ENCODE measurements at regions not wholly inside any gene's neighbourhood (a gene's known extent, or its start where the extent isn't known, plus 50 kb on each side); places are given as distances from the start of the nearest gene placed in this dataset.

- no peak overlapping the region for H3K4me3 Mint-ChIP-seq
- H3K36me3 Mint-ChIP-seq = no peaks in the 10 kb centered on the region
- no peaks in the 10 kb centered on the region for H3K27me3 Mint-ChIP-seq
- H3K9me3 Mint-ChIP-seq (ENCODE audit: low read depth) = no peaks in the 10 kb centered on the region
- no peak for ATAC-seq
- CTCF ChIA-PET = no interaction called here
- no peak overlapping the region for H3K27ac Mint-ChIP-seq
- no peaks in the 10 kb centered on the region for H3K4me1 Mint-ChIP-seq
- DNase-seq = no peak
Measured at GRCh38 chr4:35614120-35614519, 630.2 kb downstream of the ARAP2 start.

- no peaks in the 10 kb centered on the region for H3K4me1 Mint-ChIP-seq
- CTCF ChIA-PET = no interaction called here
- H3K9me3 Mint-ChIP-seq (ENCODE audit: low read depth) = peaks cover 6% of the 10 kb centered on the region
- H3K4me3 Mint-ChIP-seq = no peak overlapping the region
- DNase-seq (no peak), ATAC-seq (no peak)
- no peaks in the 10 kb centered on the region for H3K27me3 Mint-ChIP-seq
- H3K27ac Mint-ChIP-seq = no peak overlapping the region
- H3K36me3 Mint-ChIP-seq = no peaks in the 10 kb centered on the region
Measured at GRCh38 chr4:35639929-35640328, 604.4 kb downstream of the ARAP2 start.

GRCh38 chr4:35643661-35644060, 600.7 kb downstream of the ARAP2 start:
- CTCF ChIA-PET = no interaction called here
- Mint-ChIP-seq H3K36me3 (no peaks in the 10 kb centered on the region), H3K9me3 (ENCODE audit: low read depth) (no peaks in the 10 kb centered on the region), H3K4me1 (no peaks in the 10 kb centered on the region), H3K27me3 (no peaks in the 10 kb centered on the region), H3K27ac (no peak overlapping the region), H3K4me3 (no peak overlapping the region)
- DNase-seq (no peak), ATAC-seq (no peak)

DNA sequence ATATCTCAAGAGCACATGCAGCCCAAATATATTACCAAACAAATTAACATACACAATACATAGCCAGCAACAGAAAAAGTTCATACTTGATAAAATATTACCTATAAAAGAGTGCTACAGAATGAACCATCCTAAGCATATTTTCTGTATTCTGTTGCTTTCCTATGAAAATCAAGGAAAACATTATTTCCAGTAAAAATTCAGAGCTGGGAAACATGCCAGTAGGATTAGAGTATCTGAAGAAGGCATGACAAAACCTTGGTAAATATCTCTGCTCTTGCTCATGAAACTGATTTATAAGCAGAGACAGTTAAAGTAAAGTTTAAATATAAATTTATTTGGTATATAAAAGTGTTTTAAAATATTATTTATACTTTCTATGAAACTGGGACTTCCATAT, 599.7 kb downstream of the ARAP2 start:
- Mint-ChIP-seq H3K27me3 (no peaks in the 10 kb centered on the region), H3K27ac (no peak overlapping the region), H3K36me3 (no peaks in the 10 kb centered on the region), H3K9me3 (ENCODE audit: low read depth) (no peaks in the 10 kb centered on the region), H3K4me1 (no peaks in the 10 kb centered on the region), H3K4me3 (no peak overlapping the region)
- no peak for DNase-seq
- ATAC-seq = no peak
- CTCF ChIA-PET = no interaction called here

DNA sequence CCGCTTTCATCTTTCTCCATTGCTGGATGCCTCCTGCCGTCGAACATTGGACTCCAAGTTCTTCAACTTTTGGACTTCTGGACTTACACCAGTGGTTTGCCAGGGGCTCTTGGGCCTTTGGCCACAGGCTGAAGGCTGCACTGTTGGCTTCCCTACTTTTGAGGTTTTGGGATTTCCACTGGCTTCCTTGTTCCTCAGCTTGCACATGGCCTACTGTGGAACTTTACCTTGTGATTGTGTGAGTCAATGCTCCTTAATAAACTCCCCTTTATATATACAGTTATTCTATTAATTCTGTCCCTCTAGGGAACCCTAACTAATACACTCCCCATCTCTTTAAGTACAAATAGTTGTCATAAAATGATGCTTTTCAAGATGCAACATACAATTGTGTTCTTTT, 595.3 kb downstream of the ARAP2 start:
- no peak overlapping the region for H3K27ac Mint-ChIP-seq

DNA sequence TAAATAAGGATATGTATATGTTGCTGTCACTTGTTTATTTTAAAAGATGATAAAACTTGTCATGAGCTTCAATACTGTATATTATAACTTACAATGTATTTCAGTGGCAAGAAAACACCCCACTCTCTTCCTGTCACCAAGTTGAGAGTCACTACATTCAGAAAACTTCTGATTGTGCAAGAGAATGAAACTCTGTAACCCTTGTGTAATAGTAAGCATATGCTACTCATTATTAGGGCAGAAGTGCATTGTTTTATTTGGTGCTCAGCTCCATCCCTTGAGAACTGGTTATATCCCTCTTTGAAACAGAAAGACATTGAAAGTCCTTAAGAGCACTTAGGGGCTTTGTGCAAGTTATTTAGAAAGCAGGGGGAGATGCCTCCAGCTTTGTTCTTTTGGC, 594.5 kb downstream of the ARAP2 start:
- Mint-ChIP-seq H3K27me3 (no peaks in the 10 kb centered on the region), H3K9me3 (ENCODE audit: low read depth) (no peaks in the 10 kb centered on the region), H3K4me1 (no peaks in the 10 kb centered on the region), H3K27ac (no peak overlapping the region), H3K36me3 (no peaks in the 10 kb centered on the region), H3K4me3 (no peak overlapping the region)
- DNase-seq (no peak), ATAC-seq (no peak)
- CTCF ChIA-PET = no interaction called here

More for the DNA sequence above, 595.3 kb downstream of the ARAP2 start:
- Mint-ChIP-seq H3K36me3 (no peaks in the 10 kb centered on the region), H3K9me3 (ENCODE audit: low read depth) (no peaks in the 10 kb centered on the region), H3K4me3 (no peak overlapping the region), H3K27me3 (no peaks in the 10 kb centered on the region), H3K4me1 (no peaks in the 10 kb centered on the region)
- ATAC-seq (no peak), DNase-seq (no peak)
- CTCF ChIA-PET = no interaction called here

GRCh38 chr4:35652197-35652596, 592.1 kb downstream of the ARAP2 start:
- DNase-seq (no peak), ATAC-seq (no peak)
- no peak overlapping the region for H3K4me3 Mint-ChIP-seq
- H3K27me3 Mint-ChIP-seq = no peaks in the 10 kb centered on the region
- no peak overlapping the region for H3K27ac Mint-ChIP-seq
- H3K36me3 Mint-ChIP-seq = no peaks in the 10 kb centered on the region
- no peaks in the 10 kb centered on the region for H3K9me3 Mint-ChIP-seq (ENCODE audit: low read depth)
- H3K4me1 Mint-ChIP-seq = no peaks in the 10 kb centered on the region
- CTCF ChIA-PET = no interaction called here

- Mint-ChIP-seq H3K36me3 (no peaks in the 10 kb centered on the region), H3K4me1 (no peaks in the 10 kb centered on the region), H3K27me3 (no peaks in the 10 kb centered on the region), H3K27ac (no peak overlapping the region), H3K9me3 (ENCODE audit: low read depth) (no peaks in the 10 kb centered on the region), H3K4me3 (no peak overlapping the region)
- CTCF ChIA-PET = no interaction called here
- ATAC-seq (no peak), DNase-seq (no peak)
Measured at GRCh38 chr4:35653451-35653850, 590.9 kb downstream of the ARAP2 start.

- CTCF ChIA-PET = no interaction called here
Measured at GRCh38 chr4:35673137-35673536, 571.2 kb downstream of the ARAP2 start.

DNA sequence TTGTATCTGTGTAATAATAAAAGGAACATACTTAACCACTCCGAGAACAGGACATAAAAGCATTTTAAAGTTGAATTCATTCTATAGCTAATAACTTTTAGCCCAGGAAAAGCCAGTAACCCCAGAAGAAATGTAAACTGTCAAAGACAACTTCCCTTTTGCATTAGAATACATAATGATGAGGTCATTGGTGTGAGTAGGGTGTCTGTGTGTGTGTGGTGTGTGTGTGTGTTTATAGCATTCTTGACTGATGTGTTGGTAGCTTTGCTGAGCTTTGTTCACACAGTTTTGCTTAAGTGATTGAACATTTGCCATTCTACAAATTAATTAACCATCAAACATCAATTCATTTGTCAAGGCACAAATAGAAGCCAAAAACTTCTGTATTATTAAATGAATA, 559.6 kb downstream of the ARAP2 start:
- no peak overlapping the region for H3K4me3 Mint-ChIP-seq
- no peak for ATAC-seq
- no peak overlapping the region for H3K27ac Mint-ChIP-seq
- H3K9me3 Mint-ChIP-seq (ENCODE audit: low read depth) = peaks cover 3% of the 10 kb centered on the region
- no peaks in the 10 kb centered on the region for H3K4me1 Mint-ChIP-seq
- H3K27me3 Mint-ChIP-seq = no peaks in the 10 kb centered on the region
- peaks cover 2% of the 10 kb centered on the region for H3K36me3 Mint-ChIP-seq
- DNase-seq = no peak
- CTCF ChIA-PET = no interaction called here

More at GRCh38 chr4:35673137-35673536, 571.2 kb downstream of the ARAP2 start:
- H3K4me1 Mint-ChIP-seq = no peaks in the 10 kb centered on the region
- DNase-seq (no peak), ATAC-seq (no peak)
- H3K4me3 Mint-ChIP-seq = no peak overlapping the region
- H3K27me3 Mint-ChIP-seq = no peaks in the 10 kb centered on the region
- no peak overlapping the region for H3K27ac Mint-ChIP-seq
- H3K9me3 Mint-ChIP-seq (ENCODE audit: low read depth) = no peaks in the 10 kb centered on the region
- no peaks in the 10 kb centered on the region for H3K36me3 Mint-ChIP-seq

DNA sequence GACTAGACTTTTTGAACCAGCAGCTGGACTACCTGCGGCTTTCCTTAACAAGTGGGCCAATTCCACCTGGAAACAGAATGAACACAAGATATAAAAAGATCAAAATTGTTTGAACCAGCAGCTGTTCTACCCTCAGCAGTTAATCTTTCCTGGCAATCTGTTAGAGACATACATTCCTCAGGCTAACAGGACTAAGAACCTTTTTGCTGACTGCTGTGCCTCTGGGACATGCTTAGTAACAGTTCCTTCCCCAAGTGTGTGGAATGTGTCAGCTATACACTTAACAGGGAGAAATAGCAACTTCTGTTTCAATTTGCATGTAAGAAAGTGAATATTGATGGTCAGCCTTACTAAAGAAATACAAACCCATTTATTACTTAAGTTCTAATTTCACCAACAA, 554.4 kb downstream of the ARAP2 start:
- Mint-ChIP-seq H3K9me3 (ENCODE audit: low read depth) (no peaks in the 10 kb centered on the region), H3K4me3 (no peak overlapping the region), H3K4me1 (no peaks in the 10 kb centered on the region), H3K27me3 (no peaks in the 10 kb centered on the region), H3K27ac (no peak overlapping the region), H3K36me3 (no peaks in the 10 kb centered on the region)
- ATAC-seq (no peak), DNase-seq (no peak)
- CTCF ChIA-PET = no interaction called here

- no peak overlapping the region for H3K4me3 Mint-ChIP-seq
- DNase-seq = no peak
- H3K4me1 Mint-ChIP-seq = no peaks in the 10 kb centered on the region
- H3K9me3 Mint-ChIP-seq (ENCODE audit: low read depth) = no peaks in the 10 kb centered on the region
- ATAC-seq = no peak
- H3K27me3 Mint-ChIP-seq = no peaks in the 10 kb centered on the region
- H3K36me3 Mint-ChIP-seq = no peaks in the 10 kb centered on the region
- H3K27ac Mint-ChIP-seq = no peak overlapping the region
- CTCF ChIA-PET = no interaction called here
Measured at GRCh38 chr4:35690271-35690670, 554.0 kb downstream of the ARAP2 start.

GRCh38 chr4:35695003-35695402, 549.3 kb downstream of the ARAP2 start:
- CTCF ChIA-PET = no interaction called here
- Mint-ChIP-seq H3K27ac (no peak overlapping the region), H3K27me3 (no peaks in the 10 kb centered on the region), H3K4me3 (no peak overlapping the region), H3K36me3 (no peaks in the 10 kb centered on the region), H3K4me1 (no peaks in the 10 kb centered on the region), H3K9me3 (ENCODE audit: low read depth) (no peaks in the 10 kb centered on the region)
- ATAC-seq (no peak), DNase-seq (no peak)

DNA sequence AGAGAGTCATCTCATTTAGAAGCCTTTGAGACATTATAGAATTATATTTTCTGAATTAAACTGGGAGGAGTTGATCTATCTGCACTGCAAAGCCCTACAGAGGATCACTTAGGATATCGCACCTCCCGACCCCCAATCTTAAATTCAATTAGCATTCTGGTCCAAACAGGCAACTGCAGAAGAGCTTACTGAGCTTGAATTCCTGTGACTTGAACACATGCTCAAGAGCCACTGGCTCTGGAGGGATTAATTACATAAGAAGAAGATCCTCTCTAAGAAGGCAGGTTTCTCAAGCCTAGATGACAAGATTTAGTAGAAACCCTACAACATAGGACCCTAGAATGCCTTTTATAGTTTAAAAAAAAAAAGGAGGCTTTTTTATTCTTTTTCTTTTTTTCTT, 548.9 kb downstream of the ARAP2 start:
- ATAC-seq = no peak
- no peaks in the 10 kb centered on the region for H3K36me3 Mint-ChIP-seq
- no peaks in the 10 kb centered on the region for H3K4me1 Mint-ChIP-seq
- no peak overlapping the region for H3K27ac Mint-ChIP-seq
- H3K4me3 Mint-ChIP-seq = no peak overlapping the region
- H3K9me3 Mint-ChIP-seq (ENCODE audit: low read depth) = no peaks in the 10 kb centered on the region
- CTCF ChIA-PET = no interaction called here
- DNase-seq = no peak
- H3K27me3 Mint-ChIP-seq = no peaks in the 10 kb centered on the region

DNA sequence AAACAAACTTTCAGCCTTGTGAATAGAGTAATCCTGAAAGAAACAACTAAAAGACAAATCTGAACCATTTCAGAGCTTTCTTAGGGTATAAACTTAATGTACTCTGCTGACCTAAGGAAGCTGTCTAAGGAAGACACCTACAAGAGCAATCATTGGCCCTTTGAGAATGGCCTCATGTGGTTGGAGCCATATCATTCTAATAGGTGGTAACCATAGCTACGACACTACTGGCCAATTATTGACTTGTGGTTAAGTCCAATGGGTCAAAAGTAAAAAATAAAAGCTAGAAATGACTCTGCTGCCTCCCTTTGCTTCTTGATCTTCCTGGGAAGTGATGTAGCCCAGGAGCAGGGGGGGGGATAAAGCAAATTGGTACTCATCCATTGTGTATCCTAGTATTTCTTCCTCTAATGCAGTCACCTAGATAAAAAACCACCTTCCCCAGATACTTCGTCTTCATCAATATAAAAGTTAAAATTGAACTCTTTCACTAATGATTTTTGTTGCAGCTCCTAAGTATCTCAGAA, 547.0 kb downstream of the ARAP2 start:
- no peaks in the 10 kb centered on the region for H3K9me3 Mint-ChIP-seq (ENCODE audit: low read depth)
- H3K27me3 Mint-ChIP-seq = no peaks in the 10 kb centered on the region
- DNase-seq = no peak
- H3K27ac Mint-ChIP-seq = no peak overlapping the region
- no peaks in the 10 kb centered on the region for H3K4me1 Mint-ChIP-seq
- CTCF ChIA-PET = no interaction called here
- no peak overlapping the region for H3K4me3 Mint-ChIP-seq
- ATAC-seq = no peak
- no peaks in the 10 kb centered on the region for H3K36me3 Mint-ChIP-seq
